Heart left ventricle (tissue), 13 donors: ENCODE measurements at regions not wholly inside any gene's neighbourhood (a gene's known extent, or its start where the extent isn't known, plus 50 kb on each side); places are given as distances from the start of the nearest gene placed in this dataset.

Experiments
- POLR2A ChIP-seq, 2 donors: fragments of 450-650 bp; IDR thresholded peaks; one replicate each; pipeline ENCODE4 v1.6.1; 2017; ENCODE audit warnings: antibody characterized with exemption in 2 of 2, mild to moderate bottlenecking in 2 of 2, moderate library complexity in 2 of 2
- TF ChIP-seq, protein P1 (sequence below), 12 donors: fragments of 200-600 bp; sonication (generic) in 4 of 12; IDR thresholded peaks; one replicate each; pipeline versions ENCODE4 v1.5.0 to v1.8.0; 2018 to 2022; ENCODE audit warnings: antibody characterized with exemption in 12 of 12, mild to moderate bottlenecking in 5 of 12
- donor health status: ischemic (EF 13 %, LVEDD 7.1; RV severe dilation, severe dysfunction).
- donor health status: DM: no; HTN: yes; CAD: no.
- donor health status: DM: no; HTN: no; CAD: no.
- donor health status: ischemic (EF 25% LVEDD 6.9; RV normal size, moderate dysfunction).
- donor health status: ischemic (EF 25% LVEDD 5.7; RV mildly dilated, moderate dysfunction).
- donor health status: ischemic (EF 35%, LVEDD 5.7; RV mildly dilated, moderate dysfunction).
- donor health status: nonischemic (EF 11% LVEDD 7.7; RV severe dilation, severe dysfunction).
- donor health status: DM: yes; HTN: yes; CAD: no.
- donor health status: PGD.
- donor health status: ischemic (EF 29% LVEDD 5.4; RV normal size, mild dysfunction).
- donor health status: nonischemic (EF 23%, LVEDD 6.1; RV moderate dilation, normal function).

DNA sequence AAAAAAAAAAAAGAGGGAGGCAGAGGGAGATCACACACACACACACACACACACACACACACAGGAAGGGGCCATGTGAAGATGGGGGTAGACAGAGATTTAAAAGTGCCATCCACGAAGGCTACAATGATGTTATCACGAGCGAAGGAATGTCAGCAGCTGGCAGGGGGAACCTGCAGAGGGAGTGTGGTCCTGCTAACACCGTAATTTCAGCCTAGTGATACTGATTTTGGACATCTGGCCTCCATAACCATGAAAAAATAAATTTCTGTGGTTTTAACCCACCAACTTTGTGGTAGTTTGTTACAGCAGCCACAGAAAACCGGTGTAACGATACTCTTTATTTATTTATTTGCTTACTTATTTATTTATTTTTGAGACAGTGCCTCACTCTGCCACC, 76.0 kb downstream of the TMCO5A start:
- TF ChIP-seq, protein P1, sequence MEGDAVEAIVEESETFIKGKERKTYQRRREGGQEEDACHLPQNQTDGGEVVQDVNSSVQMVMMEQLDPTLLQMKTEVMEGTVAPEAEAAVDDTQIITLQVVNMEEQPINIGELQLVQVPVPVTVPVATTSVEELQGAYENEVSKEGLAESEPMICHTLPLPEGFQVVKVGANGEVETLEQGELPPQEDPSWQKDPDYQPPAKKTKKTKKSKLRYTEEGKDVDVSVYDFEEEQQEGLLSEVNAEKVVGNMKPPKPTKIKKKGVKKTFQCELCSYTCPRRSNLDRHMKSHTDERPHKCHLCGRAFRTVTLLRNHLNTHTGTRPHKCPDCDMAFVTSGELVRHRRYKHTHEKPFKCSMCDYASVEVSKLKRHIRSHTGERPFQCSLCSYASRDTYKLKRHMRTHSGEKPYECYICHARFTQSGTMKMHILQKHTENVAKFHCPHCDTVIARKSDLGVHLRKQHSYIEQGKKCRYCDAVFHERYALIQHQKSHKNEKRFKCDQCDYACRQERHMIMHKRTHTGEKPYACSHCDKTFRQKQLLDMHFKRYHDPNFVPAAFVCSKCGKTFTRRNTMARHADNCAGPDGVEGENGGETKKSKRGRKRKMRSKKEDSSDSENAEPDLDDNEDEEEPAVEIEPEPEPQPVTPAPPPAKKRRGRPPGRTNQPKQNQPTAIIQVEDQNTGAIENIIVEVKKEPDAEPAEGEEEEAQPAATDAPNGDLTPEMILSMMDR (IDR thresholded peaks at IDR 0.05): no peak
- no peak for TF ChIP-seq POLR2A (IDR thresholded peaks at IDR 0.05)
